ELF-1 (cell line): ENCODE measurements at regions not wholly inside any gene's neighbourhood (a gene's known extent, or its start where the extent isn't known, plus 50 kb on each side); places are given as distances from the start of the nearest gene placed in this dataset.

Experiments
- DNase-seq: peaks from one replicate; pipeline ENCODE4 v3.0.0-alpha.2; 2016; ENCODE audit warnings: low read depth, low spot score

DNA sequence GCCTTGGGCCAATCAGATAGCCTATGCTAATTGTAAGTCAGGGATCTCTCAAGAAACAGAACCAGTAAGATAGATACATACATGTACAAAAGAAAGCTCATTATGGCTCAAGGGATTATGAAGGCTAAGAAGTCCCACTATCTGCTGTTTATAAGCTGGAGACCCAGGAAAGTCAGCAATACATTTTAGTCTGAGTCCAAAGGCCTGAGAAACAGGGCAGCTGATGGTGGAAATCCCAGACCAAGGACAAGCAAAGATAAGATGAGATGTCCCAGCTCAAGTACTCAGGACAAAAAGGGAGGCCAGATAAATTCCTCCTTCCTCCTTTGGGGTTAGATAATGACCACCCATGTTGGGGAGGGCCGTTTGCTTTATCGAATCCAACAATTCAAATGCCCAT is 269.9 kb downstream of the AJAP1 start:
- no peak for DNase-seq

DNA sequence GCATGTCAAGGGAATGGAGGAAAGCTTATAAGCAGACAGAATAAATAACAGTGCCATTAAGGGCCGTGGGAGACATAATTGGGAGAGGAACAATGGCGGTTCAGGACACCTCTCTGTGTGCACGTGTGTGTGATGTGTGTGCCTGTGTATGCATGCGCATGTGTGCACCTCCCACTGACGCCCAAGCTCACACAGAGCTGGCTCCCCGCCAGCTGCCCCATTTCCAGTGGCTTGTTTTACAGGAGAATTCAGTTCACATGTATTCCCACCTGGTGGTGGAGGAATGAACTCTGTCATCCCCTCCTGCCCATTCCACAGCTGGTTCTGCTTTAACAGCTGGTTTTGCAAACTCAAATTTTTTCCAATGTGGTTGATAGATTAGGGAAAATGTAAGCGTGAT is 262.2 kb downstream of the AJAP1 start:
- no peak for DNase-seq

DNA sequence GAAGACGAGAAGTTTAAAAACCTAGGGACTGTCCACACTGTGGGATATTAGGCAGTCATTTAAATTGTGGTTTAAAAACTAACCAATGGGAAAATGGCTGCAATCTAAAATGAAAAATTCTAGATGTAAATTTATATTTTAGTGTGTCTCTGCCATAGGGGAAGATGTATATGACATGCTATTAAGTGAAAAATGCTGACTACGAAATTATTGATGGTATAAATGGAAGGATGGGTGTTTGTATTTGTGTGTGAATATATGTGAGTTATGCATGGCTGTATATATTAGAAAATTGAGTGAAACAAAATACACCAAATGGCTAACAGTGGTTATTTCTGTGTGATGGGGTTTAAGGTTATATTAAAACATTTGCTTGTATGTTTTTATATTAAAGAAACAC is 260.7 kb downstream of the AJAP1 start:
- DNase-seq = no peak

DNA sequence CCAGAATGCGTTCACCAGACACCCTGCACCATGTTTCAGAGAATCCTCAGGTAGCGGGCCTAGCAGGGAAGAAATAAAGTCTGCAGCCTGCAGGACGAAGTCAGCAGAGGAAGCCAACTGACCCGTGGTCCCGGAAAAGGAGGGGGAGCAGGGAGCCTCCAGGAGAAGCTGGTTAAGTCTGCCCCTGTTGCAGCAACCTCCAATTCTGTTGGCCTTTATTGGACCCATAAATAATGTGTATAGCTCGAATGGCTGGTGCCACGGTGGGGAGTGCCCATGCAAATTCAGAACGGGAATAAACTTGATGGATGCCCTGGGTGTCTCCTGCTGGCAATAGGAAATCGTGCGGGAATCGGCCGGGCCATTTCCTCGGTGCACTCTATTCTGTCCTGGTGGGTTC is 254.1 kb downstream of the AJAP1 start:
- DNase-seq = no peak

DNA sequence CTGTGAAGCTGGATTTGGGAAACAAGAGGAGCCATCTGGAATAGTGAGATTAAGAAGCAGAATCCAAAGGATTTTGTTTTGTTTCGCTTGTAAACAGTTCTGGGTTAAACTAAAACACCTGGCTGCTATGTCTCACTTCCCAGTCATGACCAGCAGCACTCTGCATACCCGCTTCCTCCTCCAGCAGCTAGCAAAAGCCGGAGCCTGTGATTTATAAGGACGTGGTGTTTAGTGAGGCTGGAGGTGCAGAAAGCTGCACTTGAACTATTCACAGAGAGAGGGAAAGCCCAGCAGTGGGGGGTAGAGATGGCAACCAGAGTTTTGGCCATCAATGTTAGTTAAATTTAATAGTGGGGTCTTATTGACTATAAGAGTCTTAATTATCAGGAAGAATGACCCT is 240.2 kb downstream of the AJAP1 start:
- no peak for DNase-seq

DNA sequence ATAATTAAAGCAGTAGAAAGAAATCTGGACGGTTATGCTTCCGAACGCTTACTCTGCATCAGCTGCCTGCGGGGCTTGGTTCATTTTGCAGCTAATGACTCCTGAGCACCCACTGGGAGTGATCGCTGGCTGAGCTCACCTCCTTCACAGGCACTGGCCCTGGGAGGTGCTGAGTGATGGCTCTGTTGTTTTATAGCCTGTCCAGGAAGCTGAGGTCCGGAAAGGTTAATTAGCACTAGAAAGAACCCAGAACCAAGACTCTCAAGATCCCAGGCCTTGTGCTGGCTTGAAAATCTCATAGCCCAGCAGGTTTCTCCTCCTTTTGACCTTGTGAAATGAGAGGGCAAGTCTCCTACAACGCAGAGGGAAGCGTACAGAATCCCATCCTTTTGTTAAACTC is 226.2 kb downstream of the AJAP1 start:
- DNase-seq = peak; percentile 59

DNA sequence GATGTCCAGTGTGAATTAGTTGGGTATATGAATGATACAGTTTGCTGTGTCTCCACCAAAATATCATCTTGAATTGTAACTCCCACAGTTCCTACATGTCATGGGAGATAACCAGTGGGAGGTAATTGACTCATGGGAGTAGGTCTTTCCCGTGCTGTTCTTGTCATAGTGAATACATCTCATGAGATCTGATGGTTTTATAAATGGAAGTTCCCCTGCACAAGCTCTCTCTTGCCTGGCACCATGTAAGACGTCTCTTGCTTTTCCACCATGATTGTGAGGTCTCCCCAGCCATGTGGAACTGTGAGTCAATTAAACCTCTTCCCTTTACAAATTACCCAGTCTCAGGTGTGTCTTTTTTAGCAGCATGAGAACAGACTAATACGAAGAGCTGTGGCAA is 223.0 kb downstream of the AJAP1 start:
- DNase-seq = no peak

DNA sequence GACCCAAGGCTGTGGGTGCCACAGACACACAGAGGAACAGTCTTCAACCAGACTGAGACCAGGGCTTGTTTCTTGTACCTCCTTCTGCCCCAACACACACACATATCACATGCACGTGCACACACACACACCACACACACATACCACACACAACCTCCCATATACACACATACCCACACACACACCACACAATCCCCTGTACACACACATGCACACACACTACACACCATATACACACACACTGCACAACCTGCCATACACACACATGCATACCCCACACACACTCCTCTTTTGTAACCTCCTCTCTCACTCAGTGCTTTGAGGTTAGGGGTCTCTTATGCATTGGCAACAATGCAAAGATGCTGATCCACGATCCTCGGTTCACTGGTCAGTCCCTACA is 217.0 kb downstream of the AJAP1 start:
- no peak for DNase-seq

DNA sequence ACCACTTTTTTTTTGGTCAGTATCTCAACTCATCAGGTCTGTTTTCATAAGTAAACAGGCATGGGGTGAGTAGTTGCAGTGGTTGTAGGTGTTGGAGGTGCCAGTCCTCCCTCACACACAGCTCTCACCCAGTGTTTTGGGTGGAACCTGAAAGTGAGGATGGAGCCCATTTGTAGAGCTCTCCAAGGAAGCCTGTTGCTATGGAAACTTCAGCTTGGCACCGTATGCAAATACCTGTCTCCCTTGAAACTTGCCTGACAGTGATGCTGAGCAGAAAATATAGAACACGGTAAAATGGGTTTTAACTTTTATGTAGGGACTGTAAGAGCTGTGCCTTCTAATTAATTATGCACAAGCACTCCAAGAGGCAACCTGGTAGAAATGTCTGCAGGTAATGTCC is 214.1 kb downstream of the AJAP1 start:
- DNase-seq = no peak

DNA sequence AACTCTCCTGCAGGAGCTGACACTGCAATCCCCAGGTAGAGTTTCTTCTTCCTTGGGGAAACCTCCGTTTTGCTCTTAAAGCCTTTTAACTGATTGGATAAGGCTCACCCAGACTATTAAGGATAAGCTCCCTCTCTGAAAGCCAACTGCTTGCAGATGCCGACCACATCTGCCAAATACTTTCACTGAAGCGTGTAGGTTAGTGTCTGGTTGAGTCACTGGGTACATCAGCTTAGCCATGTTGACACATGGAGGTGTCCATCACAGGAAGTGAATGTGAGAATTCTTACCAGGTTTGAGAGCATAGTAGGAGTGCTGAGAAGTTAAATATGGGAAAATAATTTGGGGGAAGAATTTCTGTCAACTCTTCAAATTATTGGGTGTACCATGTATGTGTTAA is 202.0 kb downstream of the AJAP1 start:
- DNase-seq = no peak

DNA sequence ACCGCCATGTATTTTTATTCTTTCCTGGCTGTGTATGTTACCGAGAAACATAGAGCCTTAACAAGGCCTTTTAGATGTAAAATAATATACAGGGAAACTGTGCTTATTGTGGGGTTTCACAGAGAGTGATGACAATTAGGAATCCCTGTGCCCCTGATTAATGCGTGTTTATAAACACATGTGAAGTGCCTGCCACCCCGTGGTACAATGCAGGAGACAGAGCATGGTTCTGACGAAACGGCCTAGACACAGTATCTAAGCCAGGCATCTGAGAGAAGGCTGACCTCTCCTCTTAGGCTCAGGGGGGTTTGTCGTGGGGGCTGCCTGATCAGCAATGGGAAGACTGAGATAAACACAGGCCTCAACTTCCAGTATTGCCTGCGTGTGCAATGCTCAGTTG is 200.0 kb downstream of the AJAP1 start:
- no peak for DNase-seq

DNA sequence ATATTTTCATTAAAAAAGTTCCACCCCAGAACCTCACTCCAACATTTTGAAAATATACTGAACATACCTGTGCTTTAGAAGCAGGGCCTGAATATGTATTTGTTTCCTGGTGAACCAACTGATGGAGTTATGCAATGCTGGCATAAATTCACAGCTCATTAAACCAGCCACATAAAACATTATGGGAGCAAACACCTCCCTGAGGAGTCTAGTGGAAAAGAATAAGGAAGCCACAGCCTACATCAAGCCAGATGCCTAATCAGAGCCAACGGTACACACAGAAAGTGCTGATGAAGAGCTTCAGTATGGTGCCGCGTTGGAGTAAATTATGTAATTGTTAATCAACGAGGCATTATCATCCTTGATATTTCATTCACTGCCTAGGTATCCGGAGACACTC is 199.5 kb downstream of the AJAP1 start:
- no peak for DNase-seq

DNA sequence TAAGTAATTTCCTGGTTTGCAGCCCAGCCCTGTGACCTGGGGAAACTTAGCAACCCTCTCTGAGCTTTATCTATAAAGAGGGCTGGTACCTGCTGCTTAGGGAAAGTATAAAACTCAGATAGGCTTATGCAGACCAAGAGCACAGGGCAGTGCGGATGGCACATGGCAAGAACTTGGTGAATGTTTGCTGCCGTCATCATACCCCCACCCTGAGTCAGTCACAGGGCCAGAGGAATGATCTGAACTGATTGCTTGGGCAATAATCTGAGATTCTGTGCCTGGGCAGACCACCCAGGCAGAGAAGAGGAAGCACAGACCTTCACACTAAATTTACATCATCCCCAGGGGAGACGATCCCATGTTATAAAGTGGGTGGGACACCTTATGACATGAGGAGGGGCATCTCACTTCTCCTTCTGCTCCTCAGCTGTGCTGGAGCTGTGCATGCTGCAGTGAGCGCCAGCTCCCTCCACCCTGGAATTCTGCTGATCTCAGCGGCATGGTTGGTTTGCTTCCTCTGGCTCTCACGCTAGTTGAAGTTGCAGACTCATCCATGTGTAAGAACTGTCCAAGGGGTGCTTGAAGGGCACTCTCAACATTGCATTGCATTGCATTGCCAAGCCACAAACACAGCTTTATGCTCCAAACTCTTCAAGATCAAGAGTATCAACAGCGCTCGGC is 197.1 kb downstream of the AJAP1 start:
- DNase-seq = no peak

DNA sequence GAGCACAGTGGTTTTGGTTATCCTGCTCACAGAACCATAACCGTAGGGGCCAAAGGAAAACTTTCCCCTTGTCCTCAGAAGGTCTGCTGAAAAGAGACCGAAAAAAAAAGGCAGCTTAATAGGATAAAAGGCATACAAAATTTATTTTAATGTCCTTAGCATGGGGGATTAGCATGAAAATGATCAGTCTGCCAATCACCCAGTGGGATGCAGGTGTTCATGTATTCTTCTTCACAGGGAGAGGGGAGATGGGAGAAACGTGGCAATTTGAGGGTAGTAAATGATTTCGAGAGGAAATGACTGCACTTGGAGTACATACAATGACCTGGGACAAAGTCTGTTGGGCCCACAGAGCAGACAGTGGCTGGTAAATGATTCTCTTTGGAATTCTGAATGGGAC is 194.0 kb downstream of the AJAP1 start:
- DNase-seq = no peak

DNA sequence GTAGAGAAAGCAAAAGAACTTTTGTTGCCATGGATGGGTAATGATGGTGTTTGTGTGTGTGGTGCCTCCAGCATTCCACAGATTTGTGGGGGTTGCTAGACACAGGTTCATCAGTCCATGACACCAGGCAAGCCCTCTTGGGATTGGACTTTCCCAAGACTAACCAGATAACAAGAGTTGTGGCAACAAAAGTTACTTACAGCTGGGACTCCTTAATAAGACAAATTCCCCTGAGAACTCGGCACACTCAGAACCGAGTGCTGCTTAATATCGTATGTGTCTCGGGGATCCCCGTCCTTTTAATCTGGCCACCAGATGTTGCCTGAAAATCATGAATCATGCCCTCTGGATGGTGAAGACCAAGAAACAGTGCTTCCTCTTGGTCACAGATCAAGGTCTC is 193.3 kb downstream of the AJAP1 start:
- no peak for DNase-seq
